Ureter (tissue), 1 donor: ENCODE measurements at regions not wholly inside any gene's neighbourhood (a gene's known extent, or its start where the extent isn't known, plus 50 kb on each side); places are given as distances from the start of the nearest gene placed in this dataset.
"Not testable (repeated sequence)": the region's sequence is repeated elsewhere in the genome, so short reads cannot be mapped to it uniquely, and the experiment has no call there.

Experiments
- DNase-seq: peaks from one replicate; pipeline ENCODE4 v3.0.0-alpha.2; 2020; ENCODE audit warnings: low spot score
- donor health status: DM: yes; HTN: yes; CAD: no.

DNA sequence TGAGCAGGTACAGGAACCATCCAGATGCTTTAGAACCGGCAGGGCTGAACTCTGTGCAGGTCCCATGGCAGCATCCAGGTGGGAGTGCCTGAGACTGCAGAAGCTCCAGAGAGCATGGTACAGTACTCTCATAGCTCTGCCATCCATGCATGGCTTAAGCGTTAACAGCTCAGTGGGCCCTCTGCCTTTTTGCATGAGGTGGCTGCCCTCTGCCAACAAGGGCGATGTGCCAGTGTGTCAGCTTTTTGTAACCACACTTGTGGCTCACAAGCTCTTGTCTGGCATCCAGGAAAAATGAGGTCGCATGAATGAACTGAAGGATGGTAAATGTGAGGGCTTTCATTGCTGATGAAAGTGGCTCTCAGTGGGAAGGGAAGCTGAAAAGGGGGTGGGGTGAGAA lies 950.1 kb downstream of the DIPK2A start:
- DNase-seq = no peak

DNA sequence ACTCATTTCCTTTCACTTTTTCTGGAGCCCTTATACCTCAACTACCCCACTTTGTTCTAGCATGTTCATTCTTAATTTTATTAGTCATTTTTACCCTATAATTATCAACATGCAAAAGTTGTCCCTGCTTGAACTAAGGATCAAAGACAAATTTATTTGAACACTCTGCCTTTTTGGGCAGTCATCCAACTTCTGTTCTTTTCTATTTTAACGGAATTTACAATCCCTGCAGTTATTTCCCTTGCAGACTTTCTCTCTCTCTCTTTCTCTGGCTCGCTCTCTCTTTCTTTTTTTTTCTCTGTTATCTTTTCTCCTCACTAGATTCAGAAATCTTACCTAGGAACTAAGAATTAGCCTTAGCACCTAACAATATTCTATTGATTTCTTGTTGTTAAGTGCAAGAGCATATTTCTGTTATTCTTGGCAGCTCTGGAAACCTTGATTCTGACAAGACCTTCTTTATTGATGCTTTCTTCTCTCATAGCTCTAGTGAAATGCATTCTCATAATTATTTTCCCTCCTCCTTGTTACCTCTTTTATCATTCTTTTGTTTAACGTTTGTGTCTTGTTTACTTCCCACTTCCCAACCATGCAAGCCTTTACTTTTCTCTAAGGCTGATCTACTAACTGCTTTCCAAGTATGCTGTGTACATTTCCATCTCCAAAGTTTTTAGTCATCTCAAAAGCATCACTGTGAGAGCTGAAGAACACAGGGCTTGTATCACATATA lies 951.6 kb downstream of the DIPK2A start:
- no peak for DNase-seq

DNA sequence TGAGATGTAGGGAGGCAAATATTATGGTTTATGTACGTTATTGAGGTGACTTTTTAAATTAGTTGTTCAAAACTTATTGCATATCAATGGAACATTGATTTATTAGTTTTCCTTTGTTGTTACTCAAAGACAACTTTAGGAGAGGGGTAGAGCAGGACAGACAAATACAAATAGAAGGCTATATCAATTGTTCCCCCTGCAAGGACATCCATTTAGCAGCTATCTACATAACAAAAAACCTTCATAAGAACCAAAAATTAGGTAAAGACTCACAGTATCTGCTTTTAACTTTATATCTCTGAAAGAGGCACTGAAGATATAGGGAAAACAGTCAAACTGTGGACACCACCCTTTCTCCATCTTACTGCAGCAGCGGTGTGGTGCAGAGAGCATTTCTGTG lies 958.8 kb downstream of the DIPK2A start:
- no peak for DNase-seq

DNA sequence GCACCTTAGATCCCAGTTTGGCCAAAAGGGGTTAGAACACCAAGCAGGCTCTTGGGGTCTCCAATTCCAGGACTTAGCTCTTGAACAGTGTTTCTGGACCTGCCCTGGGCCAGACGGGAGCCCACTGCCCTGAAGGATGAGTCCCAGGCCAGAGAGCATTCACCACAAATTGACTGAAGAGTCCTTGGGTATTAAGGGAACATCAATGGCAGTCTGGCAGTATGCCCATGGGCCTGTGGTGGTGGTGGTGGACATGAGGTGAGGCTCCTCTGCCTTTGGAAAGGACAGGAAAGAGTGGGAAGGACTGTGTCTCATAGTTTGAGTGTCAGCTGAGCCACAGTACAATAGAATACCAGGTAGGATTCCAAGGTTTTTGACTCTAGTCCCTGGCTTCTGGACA lies 960.0 kb downstream of the DIPK2A start:
- no peak for DNase-seq

DNA sequence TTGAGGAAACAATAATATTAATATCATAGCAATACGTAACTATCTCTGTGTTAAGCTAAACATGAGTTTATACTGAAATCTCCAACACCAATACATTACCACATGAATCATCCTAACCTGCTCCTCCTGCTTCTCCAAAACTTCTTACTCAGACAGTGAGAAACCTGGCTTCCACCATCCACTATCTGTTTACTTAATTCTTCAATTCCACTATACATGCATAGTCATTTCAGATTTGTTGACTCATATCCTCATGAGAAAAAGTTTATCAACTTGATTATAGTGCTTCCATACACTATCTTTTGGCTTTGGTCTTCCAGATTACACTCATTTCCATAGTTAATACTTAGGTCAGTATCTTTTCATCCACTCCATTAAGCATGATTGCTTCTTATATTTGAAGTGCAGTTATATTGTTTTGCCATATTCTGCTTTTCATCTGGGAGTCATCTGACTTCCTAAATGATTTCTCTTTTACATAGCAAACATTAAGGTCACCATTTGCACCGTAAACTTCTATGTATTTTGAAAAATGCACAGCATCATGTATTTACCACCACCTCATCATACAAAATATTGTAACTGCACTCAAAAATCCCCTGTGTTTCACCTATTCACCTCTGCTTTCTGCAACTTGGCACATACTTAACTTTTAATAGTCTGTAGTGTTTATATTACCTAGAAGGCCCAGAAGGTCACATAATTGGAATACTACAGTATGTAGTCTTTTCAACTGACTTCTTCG lies 970.6 kb downstream of the DIPK2A start:
- DNase-seq = no peak

DNA sequence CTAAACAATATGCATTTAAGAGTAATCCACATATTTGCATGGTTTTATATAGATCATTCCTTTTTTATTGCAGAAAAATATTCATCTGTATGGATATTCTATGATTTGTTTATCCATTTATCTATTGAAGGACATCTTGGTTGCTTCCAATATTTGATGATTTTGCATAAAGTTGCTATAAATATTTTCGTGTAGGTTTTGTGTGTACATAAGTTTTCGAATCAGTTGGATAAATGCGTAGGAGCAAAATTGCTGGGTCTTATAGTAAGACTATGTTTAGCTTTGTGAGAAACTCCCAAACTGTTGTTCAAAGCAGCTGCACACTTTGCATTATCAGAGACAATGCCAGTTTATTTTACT lies 971.2 kb downstream of the DIPK2A start:
- no peak for DNase-seq

DNA sequence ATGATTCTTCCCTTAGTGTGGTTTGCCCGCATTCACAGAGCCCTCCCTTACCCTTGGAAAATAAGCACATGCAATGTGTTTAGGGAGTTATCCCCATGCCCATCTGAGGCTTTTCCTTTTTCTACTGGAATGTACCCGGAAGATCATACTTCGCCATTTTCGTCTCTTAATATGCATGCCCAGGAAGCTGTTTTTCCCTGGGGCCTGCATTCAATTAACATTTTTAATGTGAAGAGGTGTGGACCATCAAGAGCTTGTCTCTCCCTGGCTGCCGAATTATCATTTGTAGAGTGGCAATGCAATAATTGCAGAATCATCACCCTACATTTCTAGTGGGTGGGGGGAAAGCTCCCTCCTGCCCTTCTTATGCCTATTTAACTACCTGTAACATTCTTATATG lies 976.3 kb downstream of the DIPK2A start:
- no peak for DNase-seq

DNA sequence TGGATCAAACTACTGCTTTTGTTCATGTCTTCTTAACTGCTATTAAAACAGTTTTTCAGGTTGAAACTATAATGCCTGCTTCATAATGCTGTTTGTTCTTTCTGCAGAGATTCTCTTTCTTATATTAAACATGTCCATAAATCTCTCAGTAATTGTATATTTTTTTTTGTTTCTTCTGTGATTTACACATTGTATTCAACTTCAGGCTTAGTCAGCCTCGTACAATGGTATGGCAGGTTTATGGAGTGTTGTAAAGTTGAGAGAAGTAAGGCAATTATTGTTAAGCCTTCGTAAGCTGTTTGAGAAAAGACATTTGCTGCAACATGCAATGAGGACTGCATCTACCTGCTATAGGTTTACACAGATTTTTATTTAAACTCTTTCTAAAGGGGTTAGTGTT lies 977.1 kb downstream of the DIPK2A start:
- DNase-seq = no peak

DNA sequence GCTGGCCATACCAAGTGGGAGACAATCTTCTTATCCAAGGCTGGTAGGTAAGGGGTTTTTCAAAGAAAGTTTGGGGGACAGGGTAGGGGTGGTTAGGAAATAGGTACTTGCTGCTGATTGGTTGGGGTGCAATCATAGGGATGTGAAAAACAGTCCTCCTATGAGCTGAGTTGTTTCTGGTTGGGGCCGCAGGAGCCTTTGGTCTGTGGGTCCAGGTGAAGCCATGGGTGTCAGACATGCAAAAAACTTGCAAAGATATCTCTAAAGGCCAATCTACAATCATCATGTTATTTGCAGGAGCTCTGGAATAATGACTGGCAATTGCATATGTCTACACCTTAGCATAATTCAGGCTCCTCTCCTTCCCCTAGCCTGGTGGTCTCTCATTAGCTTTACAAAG lies 982.3 kb downstream of the DIPK2A start:
- no peak for DNase-seq

DNA sequence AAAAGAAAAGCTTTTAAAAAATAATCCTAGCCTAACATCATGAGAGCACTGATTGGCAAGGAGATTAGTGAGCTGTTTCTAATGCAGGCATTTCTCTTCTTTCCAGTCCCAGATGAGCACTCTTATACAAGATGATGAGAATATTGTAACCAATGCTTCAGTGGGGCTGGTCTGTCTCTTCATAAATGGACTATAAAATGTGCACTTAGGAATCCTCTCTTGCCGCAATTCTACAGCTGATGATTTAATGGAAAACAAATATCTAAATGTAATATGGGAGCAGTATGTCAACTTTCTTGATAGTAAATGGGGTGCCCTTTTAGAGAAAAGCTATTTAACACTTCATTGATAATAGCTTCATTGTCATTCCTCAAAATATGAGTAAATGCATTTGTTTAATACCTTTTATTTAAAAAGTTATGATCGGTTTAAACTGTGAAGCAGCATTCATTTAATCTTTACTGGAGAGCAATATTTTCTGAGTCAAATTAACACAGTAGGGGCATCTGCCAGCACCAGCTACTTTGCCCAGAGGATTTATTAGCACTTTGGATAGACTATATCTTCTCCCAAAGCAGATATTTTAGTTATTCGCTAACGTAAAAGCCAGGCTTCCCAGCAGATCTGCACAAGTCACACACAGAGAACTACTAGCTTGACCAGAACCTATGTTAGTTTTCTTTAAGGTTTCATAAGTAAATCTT lies 985.9 kb downstream of the DIPK2A start:
- DNase-seq = no peak

DNA sequence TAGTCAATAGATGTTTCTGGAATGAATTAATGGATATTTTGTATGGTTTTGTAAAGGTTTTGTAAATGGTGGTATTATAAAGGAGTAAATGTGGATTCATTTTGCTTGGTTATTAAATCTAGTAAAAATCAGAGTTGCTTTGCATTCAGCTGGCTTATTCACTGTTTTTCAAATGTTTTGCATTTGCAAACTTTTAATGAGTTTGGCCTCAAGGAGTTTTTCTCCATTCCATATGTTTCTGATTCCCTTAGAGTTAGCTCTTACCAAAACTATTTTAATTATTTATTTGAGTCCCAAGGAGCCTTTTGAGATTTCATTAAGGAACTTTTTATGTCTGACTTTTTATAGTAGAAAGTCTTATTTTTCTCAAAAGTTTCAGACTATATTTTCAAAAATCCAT lies 992.2 kb downstream of the DIPK2A start:
- no peak for DNase-seq

DNA sequence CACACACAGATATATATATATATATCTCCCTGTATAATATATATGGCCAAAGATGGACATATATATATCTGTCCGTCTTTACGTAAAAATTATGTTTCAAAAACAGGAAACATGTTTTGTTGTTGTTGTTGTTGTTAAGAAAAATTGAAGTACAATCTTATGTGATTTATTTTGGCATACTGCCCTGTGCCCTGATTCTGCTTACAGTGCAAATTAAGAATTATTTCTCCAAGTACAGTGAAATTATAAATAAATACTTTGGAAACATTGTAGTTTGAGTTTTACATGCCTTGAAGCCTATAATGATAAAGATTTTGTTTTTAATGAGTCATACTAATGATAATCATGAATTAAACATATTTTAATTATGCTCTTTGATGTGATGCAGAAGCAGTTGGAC lies 994.9 kb downstream of the DIPK2A start:
- DNase-seq = no peak

DNA sequence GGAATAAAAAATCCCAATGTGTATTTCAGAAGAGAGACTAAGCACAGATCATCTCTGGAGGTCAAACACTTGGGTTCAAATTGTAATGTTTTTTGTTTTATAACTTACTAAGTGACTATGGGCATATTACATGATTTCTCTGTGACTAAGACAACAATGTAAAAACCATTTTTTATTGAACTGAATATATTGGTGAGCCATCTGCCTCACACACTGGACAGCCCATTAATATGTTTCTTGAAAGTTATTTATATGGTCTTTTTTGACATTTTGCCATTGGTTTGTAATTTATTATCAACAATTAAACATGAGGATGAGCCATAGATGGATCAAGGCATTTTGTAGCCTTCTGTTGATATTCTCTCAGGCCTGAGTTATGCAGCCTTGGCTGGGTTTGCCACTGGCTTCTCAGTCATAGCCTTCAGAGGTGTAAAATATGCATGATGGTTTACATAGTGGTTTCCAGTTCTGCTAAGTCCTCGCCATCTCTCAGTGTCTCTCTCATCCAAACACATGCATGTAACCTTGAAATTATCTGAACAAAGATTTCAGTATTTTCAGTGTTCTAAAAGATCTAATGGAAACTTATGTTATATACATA lies 997.2 kb downstream of the DIPK2A start:
- DNase-seq = no peak

DNA sequence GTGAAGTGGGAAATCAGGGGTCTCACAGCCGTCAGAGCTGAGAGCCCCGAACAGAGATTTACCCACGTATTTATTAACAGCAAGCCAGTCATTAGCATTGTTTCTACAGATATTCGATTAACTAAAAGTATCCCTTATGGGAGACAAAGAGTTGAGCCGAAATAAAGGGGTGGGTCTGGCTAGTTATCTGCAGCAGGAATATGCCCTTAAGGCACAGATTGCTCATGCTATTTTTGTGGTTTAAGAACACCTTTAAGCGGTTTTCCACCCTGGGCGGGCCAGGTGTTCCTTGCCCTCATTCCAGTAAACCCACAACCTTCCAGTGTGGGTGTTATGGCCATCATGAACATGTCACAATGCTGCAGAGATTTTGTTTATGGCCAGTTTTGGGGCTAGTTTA lies 1012.9 kb downstream of the DIPK2A start:
- not testable (repeated sequence) for DNase-seq

DNA sequence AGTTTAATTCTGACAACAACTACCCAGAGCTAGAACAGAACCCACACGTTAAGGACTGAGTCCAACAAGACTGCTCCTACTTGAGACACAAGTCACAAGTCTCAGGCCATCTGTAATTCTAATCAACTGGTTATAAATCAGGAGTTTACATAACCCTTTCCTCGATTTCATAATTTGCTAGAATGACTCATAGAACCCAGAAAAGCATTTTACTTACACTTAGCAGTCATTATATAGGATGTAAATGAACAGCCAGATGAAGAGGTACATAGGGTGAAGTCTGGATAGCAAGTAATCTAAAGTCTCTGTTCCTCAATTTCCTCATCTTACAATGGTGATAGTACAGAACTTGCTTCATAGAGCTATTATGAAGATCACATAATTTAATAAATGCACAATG lies 1018.2 kb downstream of the DIPK2A start:
- no peak for DNase-seq

DNA sequence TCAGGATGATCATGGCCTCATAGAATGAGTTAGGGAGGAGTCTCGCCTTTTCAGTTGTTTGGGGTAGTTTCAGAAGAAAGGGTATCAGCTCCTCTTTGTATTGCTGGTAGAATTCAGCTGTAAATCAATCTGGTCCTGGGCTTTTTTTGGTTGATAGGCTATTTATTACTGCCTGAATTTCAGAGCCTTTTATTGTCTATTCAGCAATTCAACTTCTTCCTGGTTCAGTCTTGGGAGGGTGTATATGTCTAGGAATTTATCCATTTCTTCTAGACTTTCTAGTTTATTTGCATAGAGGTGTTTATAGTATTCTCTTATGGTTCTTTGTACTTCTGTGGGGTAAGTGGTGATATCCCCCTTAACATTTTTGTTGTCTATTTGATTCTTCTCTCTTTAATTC lies 1024.2 kb downstream of the DIPK2A start:
- DNase-seq = no peak

DNA sequence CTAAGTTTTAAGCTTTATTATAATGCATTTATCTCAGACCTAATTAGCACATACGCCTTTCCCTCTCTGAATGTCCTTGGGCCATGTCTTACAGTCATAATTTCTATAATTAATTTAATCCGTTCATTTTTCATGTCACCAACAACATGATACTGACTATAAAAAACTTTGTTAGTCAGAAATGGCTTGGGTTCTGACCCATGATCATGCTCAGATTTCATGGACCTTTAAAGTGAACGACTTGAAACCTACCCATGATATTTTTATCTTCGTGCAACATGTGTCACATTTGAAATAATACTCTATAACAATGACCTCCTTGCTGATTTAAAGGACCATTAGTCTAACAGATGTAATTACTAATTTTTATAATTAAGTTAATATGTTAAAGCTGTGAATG lies 1033.8 kb downstream of the DIPK2A start:
- no peak for DNase-seq

DNA sequence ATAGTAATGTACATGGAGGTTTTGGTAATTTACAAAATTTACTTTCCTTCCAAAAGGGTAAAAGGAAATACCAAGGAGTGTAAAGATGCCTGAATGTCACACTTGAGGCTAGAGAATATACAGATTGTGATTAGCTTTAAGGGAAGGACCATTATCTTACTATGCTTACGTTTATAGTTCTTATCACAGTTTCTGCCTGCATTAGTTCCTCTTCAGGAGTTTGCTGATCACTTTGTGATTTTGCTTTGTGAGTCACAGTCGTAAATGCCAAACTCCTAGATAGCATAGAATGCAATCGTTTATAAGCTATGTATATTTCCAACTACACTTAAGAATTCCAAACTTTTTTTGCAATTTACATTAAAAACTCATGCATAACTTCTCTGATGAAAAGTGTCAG lies 1034.6 kb downstream of the DIPK2A start:
- no peak for DNase-seq

DNA sequence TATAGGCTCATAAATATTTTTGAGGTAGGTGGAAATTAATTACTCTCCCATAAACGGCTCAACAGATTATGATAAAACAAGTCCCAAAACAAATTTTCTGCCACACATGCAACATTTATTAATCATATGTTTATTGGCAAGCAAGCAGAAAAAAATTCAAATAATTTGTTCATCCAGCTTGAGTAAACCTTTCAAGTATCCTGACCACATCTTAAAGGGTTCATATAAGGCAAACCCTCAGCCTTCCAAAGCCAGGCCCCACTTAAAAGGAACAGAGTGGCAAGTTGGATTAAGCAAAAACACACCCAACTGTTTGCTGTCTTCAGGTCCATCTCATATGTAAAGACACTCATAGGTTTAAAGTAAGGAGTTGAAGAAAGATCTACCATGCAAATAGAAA lies 1042.3 kb downstream of the DIPK2A start:
- DNase-seq = no peak

DNA sequence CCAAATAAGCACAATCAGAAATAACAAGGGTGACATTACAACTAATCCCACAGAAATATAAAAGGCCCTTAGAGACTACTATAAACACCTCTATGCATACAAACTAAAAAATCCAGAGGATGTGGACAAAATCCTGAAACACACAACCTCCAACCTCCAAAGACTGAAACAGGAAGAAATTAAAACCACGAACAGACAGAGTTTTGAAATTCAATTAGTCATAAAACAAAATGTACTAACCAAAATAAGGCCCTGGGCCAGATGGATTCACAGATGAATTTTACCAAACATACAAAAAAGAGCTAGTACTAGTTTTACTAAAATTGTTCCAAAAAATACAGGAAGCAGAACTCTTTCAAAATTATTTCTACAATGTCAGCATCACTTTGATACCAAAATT lies 1043.6 kb downstream of the DIPK2A start:
- no peak for DNase-seq

DNA sequence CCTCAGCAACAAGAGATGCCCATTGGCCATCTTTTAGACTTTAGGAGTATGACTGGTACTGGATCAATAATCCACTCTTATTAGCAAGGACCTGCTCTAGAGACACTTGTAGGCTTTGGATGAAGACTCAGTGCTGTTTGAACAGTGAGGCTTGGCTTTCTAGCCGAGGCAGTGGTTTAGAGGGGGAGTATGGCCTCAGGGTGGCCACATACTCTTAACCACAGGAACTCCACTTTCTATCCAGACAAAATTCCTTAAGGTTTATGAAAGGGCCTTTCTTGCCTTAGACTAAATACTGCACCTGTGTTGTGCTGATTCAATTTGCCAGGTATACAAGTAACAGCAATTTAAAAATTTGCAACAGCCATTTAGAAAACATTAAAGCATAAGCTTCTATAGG lies 1046.3 kb downstream of the DIPK2A start:
- DNase-seq = no peak

DNA sequence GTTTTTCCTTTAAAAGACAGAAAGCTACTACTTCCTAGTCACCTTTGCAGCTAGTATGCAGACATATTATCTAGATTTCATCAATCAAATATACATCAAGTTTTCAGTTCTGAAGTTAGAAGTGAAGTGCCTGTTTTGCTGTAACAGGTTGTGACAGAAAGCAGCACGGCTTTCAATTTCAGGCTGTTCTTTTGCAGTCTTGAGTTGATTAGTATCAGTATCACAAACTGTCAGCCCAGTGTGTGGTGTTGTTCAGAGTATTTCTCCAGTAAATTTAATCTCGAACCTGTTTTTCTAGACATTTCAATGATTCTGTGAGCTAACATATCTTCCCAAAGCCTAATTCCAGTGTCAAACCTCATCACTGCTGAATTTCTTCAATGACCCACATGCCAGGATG lies 1050.8 kb downstream of the DIPK2A start:
- DNase-seq = no peak

DNA sequence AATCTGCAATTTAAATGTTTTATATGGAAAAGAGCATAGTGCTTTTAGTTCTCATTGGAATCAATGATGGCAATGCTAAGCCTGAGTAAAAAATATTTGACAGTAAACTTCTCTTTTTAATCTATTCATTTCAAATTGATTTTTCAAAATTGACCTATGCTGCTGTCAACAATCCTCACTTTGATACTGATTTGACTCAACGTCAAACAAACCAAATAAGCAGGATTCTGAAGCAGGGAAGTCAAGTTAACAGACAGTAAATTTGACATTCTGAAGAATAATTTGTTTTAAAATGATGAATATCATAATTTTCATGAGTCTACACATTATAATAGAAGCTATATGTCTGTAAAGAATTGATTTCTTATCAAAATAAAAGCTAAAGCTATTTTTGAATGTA lies 1053.1 kb downstream of the DIPK2A start:
- no peak for DNase-seq
